ENCODE measurements at regions not wholly inside any gene's neighbourhood (a gene's known extent, or its start where the extent isn't known, plus 50 kb on each side); places are given as distances from the start of the nearest gene placed in this dataset.

GRCh38 chr16:72410492-72410891, 238.5 kb upstream of the PMFBP1 start:
- H3K36me3 ChIP-seq = no peaks in the 10 kb centered on the region
- H3K4me1 ChIP-seq = no peaks in the 10 kb centered on the region
- ATAC-seq = no peak
- H3K27ac ChIP-seq = no peak overlapping the region
- WGBS, 2 donors (ENCODE audit: low coverage in 1 of 2) = 67 to 72% methylated on average over 1 to 2 of the region's 2 CpGs
- H3K27me3 ChIP-seq = no peaks in the 10 kb centered on the region
- no peak overlapping the region for H3K4me3 ChIP-seq
- TF ChIP-seq EP300 (IDR thresholded peaks at IDR 0.05) (no peak), POLR2A (IDR thresholded peaks at IDR 0.05) (no peak), POLR2AphosphoS5 (IDR thresholded peaks at IDR 0.05) (no peak), CTCF (IDR thresholded peaks at IDR 0.05) (no peak)
- peaks cover 0 to 3% (median 0%) of the 10 kb centered on the region in 3 donors for H3K9me3 ChIP-seq

- 51 to 53% methylated on average over 3 of the region's 3 CpGs for WGBS, 2 donors (ENCODE audit: low coverage in 1 of 2)
- TF ChIP-seq POLR2AphosphoS5 (IDR thresholded peaks at IDR 0.05) (no peak), EP300 (IDR thresholded peaks at IDR 0.05) (no peak), POLR2A (IDR thresholded peaks at IDR 0.05) (no peak), CTCF (IDR thresholded peaks at IDR 0.05) (no peak)
- H3K36me3 ChIP-seq = no peaks in the 10 kb centered on the region
- H3K9me3 ChIP-seq = peaks cover 0 to 3% (median 0%) of the 10 kb centered on the region in 3 donors
- H3K4me3 ChIP-seq = no peak overlapping the region
- no peaks in the 10 kb centered on the region for H3K4me1 ChIP-seq
- no peaks in the 10 kb centered on the region for H3K27me3 ChIP-seq
- no peak for ATAC-seq
- no peak overlapping the region for H3K27ac ChIP-seq
Observed at GRCh38 chr16:72409423-72409822, 237.5 kb upstream of the PMFBP1 start.

- Histone ChIP-seq H3K27me3 (no peaks in the 10 kb centered on the region), H3K36me3 (no peaks in the 10 kb centered on the region), H3K27ac (no peak overlapping the region), H3K4me1 (no peaks in the 10 kb centered on the region), H3K4me3 (no peak overlapping the region), H3K9me3 (peaks cover 0 to 3% (median 0%) of the 10 kb centered on the region in 3 donors)
- ATAC-seq = no peak
- 73 to 100% methylated on average over 1 of the region's 1 CpG for WGBS, 2 donors (ENCODE audit: low coverage in 1 of 2)
- TF ChIP-seq POLR2AphosphoS5 (IDR thresholded peaks at IDR 0.05) (no peak), CTCF (IDR thresholded peaks at IDR 0.05) (no peak), EP300 (IDR thresholded peaks at IDR 0.05) (no peak), POLR2A (IDR thresholded peaks at IDR 0.05) (no peak)
Observed at GRCh38 chr16:72406390-72406789, 234.4 kb upstream of the PMFBP1 start.

GRCh38 chr16:72404299-72404698, 232.3 kb upstream of the PMFBP1 start:
- no peaks in the 10 kb centered on the region for H3K4me1 ChIP-seq
- peaks cover 0 to 3% (median 0%) of the 10 kb centered on the region in 3 donors for H3K9me3 ChIP-seq
- ATAC-seq = no peak
- no peaks in the 10 kb centered on the region for H3K36me3 ChIP-seq
- H3K27me3 ChIP-seq = no peaks in the 10 kb centered on the region
- no peak overlapping the region for H3K27ac ChIP-seq
- no peak overlapping the region for H3K4me3 ChIP-seq
- TF ChIP-seq EP300 (IDR thresholded peaks at IDR 0.05) (no peak), CTCF (IDR thresholded peaks at IDR 0.05) (no peak), POLR2AphosphoS5 (IDR thresholded peaks at IDR 0.05) (no peak), POLR2A (IDR thresholded peaks at IDR 0.05) (no peak)

GRCh38 chr16:72401084-72401361, 229.1 kb upstream of the PMFBP1 start:
- H3K27ac ChIP-seq = no peak overlapping the region
- H3K9me3 ChIP-seq = peaks cover 0 to 2% (median 0%) of the 10 kb centered on the region in 3 donors
- TF ChIP-seq CTCF (IDR thresholded peaks at IDR 0.05) = no peak
- no peak for TF ChIP-seq POLR2AphosphoS5 (IDR thresholded peaks at IDR 0.05)
- no peak for TF ChIP-seq EP300 (IDR thresholded peaks at IDR 0.05)
- no peak for TF ChIP-seq POLR2A (IDR thresholded peaks at IDR 0.05)
- no peak overlapping the region for H3K4me3 ChIP-seq
- H3K27me3 ChIP-seq = no peaks in the 10 kb centered on the region
- no peak for ATAC-seq
- H3K4me1 ChIP-seq = no peaks in the 10 kb centered on the region
- no peaks in the 10 kb centered on the region for H3K36me3 ChIP-seq
